Right renal cortex interstitium (tissue), 3 donors: ENCODE measurements at regions not wholly inside any gene's neighbourhood (a gene's known extent, or its start where the extent isn't known, plus 50 kb on each side); places are given as distances from the start of the nearest gene placed in this dataset.

Experiments used
- DNase-seq, 3 donors: peaks; one replicate each; pipeline ENCODE4 v3.0.0-alpha.2; 2013; ENCODE audit warnings: low read depth in 3 of 3, low spot score in 2 of 3

DNA sequence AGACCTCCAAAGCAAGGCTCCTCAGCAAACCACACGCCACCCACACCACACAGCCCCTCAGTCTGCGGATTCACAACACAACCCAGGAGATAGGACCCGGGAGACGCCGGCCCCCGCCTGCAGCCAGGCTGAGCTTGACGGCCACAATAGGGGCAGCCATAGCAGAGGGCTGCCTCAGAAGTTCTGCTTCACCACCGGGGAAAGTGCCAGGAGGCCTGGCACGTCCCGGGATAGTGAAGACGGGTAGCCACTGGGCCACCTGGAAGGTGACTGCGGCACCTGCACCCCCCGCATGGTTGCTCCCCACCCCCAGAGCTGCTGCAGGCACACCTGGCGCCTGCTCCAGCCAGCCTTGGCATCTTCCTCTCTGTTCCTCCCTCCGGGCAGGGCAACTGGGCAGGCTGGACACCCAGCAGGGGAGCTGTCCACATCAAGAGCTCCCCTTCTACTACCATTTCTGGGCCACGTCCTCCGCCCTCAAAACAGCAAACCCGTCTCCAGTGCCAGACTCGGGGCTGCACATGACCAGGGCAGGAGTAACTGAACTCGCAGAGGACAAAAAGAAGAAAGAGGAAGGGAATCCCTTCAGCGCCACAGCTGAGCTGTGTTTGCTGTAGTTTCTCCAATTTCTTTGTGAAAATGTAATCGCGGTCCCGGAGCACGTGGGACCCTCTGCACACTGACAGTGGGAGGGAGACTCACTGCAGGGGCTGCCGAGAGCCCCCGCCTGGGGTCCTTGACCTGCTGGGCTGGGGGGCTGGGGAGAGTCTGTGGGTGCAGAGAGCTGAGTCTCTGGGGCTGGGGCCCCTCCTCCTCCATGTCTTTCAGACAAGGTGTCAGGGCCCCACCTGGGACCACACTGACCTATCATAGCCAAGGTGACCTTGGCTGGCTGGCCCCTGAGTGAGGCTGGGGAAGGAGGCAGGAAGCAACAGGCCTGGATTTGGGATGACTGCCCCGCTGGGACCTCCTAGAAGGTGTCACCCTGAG lies 74.2 kb upstream of the C14orf180 start:
- no peak for DNase-seq

DNA sequence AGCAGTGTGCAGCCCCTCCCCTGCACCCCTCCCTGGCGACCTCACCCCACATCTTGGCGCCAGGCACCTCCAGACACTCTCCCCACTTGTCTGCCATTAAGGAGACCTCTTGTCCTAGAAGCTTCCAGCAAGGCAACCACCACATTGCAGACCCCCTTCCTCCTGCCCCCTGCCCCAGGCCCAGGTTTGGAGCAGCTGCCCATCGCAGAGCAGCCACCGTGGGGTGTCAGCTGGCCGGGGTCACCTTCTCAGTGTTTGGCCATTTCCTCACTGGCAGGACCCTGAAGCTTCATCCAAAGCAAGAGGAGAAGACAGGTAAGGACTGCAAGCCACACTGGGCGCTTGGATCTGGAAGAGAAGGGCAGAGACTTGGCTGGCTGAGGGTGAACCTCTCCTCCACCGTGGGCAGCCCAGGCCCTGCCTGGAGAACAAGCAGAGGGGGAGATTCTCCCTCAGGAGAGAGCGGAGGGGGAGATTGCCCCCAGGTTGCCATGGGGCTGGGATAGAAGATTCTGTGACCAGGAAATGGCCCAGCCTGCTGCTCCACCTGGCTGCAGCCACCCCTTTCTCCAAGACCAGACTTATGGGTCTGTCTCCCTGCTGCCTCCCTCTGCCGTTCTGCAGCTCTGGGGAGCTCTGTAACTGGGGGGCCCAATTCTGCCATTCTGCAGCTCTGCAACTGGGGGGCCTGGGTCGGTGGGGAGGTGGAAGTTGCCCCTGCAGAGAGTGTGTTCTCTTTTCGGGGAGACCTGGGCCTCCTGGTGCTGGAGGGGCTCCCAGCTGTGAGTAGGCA lies 72.9 kb upstream of the C14orf180 start:
- no peak for DNase-seq

DNA sequence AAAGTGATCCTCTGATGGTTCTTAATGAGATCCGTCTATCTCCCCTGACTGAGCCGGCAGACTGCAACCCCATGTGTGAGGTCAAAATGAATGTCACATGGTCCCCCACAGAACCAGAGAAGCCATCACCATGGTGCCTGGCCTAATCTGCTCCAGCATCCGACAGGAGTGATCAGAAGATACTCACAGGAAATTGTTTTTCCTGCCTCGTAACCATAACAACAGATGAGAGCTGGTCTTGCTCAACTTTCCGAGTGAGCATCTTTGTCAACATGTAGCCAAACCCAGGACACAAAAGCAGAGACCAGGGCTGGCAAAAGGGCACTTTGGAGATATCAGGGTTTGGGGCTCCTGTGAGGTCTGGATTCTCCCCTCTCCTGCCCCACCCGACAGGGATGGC lies 72.1 kb upstream of the C14orf180 start:
- DNase-seq: no peak

DNA sequence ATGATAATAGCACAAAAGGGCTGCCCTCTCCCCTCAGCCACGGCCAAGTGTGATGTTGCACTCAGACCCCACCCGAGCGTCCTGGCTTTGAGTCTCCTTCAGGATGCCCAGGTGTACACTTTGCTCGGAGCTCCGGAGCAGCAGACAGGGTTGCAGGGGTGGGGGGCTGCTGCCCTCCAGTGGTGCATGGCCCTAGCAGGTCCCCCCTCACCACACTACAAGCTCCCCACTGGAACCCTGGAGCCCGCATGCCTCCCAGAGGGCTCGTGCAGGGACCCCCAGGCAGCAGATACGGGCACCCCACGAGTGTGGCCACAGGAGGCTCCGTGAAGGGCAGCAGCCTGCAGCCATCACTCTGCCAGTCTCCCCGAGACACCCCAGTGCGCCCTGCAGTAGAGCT lies 69.9 kb upstream of the C14orf180 start:
- no peak for DNase-seq

DNA sequence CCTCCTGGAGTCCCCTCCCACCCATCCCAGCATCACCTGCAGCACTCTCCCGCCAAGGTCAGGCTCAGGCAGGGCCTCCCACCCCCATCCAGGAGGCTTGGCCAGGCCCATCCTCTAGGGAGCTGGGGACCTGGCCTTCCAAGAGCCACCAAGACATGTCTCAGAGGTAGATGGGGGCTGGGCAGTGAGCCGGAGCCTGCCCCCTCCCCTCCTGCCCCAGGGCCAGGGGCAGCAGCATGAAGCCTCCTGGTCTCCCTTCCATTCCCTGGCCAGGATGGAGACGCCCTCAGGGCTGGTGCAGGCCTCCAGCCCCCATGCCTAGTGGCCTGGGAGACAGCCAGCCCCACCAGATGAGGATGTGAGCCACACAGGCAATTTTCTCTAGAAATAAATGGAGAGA lies 69.3 kb upstream of the C14orf180 start:
- no peak for DNase-seq

DNA sequence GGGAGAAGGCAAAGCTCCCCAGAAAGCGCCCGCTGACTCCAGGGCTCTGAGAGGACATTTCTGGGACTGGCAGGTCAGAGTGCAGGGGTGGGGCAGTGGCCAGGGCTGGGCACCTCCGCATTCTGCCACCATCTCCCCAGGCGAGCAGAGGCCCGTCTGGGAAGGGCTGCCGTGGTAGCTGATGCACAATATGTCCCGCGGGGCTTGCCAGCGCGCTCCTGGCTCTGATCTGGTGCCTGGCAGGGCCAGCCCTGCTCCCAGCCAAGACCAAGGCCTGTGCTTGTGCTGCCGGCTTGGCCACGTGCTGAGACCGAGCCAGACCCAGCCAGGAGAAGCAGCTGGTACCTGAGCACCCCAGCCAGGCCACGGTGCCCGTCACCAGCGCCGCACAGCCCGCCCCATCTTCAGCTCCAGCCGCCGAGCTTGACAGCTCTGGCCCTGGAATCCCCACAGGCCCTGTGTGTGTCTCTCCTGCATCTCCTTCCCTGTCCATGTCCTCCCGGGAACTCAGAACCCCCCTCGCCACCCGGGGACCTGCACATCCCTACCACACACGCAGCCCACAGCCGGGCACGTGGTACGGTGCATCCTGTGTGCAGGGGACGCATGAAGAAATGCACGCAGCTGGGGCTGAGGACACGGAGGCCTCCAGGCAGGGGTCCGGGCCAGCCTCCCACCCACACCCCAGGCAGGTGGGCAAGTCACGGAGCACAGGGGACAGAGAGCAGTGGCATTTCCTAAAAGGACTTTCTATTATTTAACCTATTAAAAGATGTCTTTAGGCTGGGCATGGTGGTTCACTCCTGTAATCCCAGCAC lies 68.6 kb upstream of the C14orf180 start:
- DNase-seq: no peak

DNA sequence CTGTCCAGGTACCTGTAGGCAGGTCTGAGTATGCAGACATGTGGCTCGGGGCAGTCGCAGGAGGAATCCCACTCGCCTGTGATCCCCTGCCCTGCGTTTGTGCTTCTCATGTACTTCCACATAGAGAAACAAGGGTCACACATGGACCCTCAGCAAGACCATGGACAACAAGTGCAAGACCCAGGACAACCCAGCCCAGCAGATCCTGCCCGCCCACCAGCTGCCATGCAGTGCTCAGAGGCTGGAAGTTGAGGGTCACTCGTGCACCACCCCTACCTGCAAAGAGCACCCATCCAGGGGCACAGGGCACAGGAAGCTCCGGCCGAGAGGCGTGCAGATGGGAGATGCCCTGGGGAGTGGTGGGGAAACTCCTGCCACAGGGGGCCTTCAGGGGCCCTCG lies 67.5 kb upstream of the C14orf180 start:
- no peak for DNase-seq

DNA sequence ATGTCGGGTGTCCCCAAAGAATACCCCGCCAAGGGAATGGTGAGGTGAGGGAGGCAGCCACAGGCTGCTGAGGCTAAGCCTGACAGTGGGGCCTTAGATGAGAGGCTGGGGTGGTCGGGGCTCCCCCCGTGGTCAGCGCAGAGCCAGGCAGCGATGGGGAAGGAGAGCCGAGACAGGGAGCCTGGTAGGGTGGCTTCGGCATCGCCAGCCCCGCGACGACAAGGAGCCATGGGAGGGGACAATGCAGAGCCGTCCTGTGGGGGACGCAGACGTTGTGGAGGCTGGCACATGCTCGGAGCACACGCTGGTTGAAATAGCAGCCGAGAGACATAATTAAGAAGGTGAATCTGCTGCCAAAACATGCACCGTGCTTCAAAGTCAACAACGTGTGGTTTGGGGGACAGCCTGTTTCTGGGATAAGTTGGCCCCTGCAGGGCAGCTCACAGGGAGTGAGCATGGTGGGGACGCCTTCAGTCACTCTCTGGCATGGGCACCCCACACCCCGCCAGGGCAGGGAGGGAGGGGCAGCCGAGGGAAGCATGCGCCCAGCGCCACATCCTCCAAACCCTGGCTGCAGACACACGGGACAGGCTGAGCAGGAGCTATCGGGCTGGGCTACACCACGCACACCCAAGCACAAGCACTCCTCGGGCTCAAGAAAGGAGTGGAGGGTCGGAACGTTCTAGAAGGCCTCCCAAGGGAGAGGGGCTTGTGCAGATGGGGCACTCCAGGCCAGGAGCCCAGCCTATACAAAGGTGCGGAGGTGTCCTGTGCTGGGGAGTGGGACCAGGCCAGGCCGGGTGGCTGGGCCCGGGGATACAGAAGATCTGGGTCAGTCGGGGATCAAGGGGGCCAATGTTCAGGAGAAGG lies 66.6 kb upstream of the C14orf180 start:
- no peak for DNase-seq

DNA sequence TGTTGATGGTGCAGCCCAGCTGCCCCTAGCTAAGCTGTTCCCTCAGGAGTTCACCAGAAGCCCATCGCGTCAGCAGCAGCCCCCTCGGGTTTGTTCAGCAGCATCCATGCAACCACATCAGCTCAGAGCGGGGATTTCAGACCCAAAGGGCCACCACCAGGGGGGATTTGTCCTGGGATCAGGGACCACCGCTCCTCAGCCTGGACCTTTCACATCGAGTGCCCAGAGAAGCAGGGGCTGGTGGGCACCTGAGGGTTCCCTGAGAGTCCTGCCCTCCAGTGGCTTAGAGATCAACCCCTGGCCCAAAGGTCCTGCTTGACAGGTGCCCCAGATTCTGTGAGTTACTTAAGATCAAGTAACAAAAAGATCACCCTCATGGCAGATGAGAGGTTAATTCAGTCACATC lies 65.9 kb upstream of the C14orf180 start:
- DNase-seq: no peak

DNA sequence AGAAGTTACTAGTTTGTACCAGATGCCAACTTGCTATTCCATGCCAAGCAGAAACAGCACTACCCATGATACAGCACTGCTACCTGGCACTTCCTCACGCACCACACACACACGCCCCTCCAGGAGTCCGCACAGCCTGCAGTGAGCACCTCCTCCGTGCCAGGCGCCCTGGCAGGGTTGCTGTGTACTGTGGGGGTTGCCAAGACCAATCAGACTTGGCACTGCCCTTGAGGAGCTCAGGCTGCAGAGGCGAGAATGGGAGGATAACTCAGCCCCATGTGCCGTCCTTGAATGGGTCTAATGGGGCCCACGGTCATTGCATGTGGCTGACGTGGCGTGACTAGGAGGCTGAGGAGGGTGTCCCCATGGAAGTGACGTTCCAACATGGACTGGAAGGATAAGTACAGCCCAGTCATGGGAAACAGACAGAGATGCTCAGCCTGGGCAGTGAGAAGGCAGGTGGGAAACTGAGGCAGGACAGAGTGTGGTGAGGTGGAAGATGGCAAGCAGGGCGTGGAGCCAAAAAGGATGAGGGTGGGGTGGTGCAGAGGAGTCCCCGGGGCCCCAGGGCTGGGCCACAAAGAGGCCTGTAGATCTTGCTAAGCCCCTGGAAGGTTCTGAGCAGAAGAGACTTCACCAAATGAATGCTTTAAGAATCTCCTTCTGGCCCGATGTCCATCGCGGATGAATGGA lies 65.3 kb upstream of the C14orf180 start:
- DNase-seq: no peak

DNA sequence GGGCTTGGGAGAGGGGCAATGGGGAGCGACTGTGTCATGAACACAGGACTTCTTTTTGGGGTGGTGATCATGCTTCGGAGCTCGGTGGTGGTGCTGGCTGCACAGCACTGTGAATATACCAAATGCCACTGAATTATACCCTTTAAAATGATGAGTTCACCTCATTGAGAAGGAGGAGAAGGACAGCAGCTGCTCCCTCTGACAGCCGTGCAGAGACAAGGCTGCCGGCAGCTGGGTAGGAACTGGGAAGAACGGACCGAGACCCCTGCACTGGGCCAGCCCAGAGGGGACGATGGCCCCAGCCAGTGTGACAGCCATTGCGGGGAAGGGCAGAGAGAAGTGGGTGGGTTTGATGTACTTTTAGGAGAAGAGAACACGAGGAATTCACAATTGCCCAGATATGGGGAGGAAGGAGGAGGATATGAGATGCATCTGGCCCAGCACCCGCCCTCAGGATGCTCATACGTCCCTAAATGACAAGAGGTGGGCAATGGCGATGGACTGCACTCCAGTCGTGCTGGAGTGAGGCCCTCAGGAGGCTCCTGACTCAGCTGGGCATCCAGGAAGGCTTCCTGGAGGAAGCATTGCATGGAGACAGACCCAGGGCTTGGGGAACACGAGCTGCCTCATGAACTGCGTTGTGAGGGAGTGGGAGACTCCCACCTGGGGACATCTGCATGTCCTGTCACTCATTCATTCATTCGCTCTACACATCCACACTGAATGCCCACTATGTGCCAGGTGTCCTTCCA lies 64.3 kb upstream of the C14orf180 start:
- no peak for DNase-seq

DNA sequence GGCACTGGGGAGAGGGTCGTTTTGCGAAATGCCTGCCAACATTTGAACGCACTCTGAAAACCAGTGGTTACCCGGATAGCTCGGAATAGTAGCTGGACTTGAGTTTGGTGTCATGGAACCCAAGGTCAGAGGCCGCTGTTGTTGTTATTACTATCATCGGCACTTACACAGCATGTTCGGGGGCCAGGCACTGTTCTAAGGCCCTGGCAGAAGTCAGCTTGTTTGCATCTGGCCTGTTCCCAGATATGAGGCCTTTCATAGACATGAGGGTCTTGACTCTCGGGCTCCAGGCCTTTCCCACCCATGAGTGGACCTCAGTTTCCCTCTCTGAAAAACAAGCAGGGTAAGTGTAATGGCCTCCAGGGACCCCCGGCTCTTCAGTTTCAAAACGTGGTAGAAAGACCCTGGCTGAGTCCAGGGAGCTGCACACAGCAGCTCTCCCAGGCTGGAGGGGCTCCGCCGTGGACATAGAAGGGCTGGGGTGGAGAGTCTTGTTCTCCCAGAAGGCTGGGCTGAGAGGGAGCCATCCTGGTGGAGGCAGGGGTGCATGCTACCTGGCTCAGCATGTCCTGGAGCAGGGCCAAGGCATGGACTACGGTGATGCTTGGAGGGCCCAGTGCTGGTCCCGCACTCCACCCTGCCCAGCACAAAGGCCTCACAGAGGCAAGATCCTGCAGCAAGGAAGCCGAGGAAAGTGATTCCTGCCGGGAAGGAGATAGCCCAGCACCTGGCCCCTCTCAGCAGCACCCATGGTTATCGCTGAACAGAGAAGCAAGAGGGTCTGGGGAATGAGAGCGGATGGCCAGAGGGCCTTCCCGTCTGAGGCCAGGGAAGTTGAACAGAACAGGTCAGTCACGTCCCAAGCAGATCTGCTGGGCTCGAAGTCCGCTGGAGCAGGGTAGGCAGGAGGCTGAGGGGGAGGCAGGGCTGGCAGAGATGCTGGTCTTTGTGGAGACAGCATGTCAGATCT lies 63.5 kb upstream of the C14orf180 start:
- DNase-seq: no peak

DNA sequence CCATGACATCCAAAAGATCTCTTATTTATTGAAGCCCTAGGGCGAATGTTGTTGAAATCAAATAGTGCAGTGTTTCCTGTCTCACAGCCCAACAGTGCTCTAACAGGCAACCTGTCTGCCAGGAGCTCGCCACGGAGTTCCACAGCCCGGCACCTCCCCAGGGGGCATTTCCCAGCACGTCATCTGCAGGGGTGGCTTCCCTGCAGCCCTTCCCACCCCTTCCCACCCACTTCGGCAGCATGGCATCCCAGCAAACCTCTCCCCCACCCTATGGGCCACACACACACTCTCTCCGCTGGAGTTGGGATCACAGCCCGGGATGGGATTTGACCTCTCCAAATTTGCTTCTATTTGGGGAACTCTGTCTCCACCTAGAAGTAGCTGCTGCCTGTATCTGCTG lies 62.7 kb upstream of the C14orf180 start:
- no peak for DNase-seq

DNA sequence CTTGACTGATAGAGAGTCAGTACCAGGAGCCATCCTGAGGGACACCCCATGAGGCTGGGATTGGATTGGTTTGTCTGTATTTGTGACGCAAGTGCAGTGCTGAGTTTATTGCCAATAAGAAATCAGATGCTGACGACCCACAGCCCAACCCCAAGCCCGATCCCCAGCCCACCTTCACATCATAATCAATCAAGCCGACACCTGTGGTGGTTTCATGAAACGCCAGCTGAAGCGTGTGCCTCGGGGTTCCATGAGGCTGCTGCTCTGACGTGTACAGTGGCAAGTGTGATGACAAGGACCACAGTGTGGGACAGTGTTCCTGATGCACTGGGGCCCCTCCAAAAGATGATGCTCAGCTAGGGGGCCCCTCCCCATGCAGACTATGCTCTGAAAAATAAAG lies 62.1 kb upstream of the C14orf180 start:
- no peak for DNase-seq

DNA sequence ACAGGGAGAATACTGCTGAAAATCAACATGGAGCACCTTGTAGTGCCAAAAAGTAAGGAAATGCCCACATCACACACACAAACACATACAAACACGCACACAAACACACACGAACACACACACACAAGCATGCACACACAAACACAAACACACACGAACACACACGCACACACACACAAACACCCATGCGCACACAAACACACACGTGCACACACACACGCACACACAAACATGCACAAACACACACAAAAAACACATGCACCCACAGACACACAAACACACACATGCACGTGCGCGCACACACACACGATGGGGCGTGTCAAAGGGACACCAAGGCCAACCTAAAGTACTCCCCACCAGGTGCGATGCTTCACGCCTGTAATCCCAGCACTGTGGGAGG lies 61.7 kb upstream of the C14orf180 start:
- no peak for DNase-seq

DNA sequence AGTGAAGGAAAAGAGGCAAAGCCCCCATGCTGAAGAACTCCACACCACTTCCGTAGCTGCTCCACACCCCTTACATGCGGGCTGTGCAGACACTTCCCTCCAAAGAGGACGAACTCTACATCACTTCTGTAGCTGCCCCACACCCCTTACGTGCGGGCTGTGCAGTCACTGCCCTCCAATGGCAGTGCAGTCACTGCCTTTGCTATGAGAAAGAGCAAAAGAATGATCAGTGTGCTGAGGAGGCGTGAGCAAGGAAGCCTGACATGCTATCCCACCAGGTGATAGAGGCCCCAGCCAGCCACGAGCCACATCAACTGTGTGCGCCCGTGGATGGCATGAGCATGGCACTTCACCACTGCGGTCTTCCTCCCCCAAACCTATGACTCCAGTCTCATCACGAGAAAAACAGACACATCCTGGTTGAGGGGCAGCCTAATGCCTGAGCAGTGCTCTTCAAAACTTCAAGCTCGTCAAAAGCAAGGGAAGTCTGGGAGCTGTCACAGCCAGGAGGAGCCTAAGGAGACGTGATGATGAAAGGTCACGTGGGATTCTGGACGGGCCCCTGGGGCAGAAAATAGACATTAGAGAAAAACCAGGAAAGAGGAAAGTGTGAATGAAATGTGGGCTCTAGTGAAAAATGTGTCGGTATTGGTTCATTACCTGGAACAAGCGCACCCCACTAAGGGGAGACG lies 60.8 kb upstream of the C14orf180 start:
- no peak for DNase-seq

DNA sequence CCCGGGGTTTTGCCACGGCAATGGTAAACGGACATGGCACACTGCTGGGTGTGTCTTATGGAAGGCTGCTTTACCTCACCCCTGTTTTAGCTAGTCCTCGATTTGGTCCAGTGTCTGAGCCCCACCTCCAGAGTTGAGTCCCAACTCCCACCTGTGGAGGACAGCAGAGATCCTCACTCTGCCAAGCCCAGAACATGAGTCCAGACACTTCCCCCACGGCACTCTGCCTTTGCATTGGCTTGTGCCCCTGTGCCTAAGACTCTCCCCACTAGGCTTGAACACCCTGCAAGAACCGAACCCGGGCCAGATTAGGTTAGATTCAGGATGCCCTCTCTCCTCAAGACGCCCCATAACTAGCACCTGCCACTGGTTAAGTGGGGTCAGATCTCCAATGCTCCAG lies 59.8 kb upstream of the C14orf180 start:
- no peak for DNase-seq
